GM10266 (cell line): ENCODE measurements at regions not wholly inside any gene's neighbourhood (a gene's known extent, or its start where the extent isn't known, plus 50 kb on each side); places are given as distances from the start of the nearest gene placed in this dataset.

Experiments used
- DNase-seq: peaks from one replicate; pipeline ENCODE4 v3.0.0; 2012; ENCODE audit errors: extremely low spot score
- TF ChIP-seq, protein P1 (sequence below): IDR thresholded peaks from 2 replicates; pipeline ENCODE4 v1.5.1; 2012; ENCODE audit warnings: mild to moderate bottlenecking, low read depth; ENCODE audit not compliant: control insufficient read depth, insufficient read depth; ENCODE audit errors: missing control alignments

DNA sequence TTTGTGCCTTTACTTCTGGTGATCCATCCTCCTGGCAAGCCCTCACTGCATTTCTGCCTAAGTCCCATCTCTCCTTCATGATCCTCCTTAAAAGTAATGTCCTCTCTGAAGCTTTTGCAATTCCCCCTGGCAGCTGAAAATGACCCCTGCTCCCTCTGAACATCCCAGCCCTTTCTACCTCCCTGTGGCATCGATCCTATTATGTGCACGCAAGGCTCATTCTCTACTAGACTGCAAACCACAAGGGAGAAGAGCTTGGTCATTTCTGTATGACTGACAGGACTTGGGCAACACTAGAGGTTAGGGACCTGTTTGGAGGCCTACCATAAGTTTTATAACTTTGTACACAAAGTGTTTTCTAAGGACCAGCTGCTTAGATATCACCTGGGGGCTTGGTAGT lies 50.8 kb upstream of the RAP2C start:
- DNase-seq = no peak

More for the DNA sequence above, 50.8 kb upstream of the RAP2C start:
- TF ChIP-seq, protein P1, sequence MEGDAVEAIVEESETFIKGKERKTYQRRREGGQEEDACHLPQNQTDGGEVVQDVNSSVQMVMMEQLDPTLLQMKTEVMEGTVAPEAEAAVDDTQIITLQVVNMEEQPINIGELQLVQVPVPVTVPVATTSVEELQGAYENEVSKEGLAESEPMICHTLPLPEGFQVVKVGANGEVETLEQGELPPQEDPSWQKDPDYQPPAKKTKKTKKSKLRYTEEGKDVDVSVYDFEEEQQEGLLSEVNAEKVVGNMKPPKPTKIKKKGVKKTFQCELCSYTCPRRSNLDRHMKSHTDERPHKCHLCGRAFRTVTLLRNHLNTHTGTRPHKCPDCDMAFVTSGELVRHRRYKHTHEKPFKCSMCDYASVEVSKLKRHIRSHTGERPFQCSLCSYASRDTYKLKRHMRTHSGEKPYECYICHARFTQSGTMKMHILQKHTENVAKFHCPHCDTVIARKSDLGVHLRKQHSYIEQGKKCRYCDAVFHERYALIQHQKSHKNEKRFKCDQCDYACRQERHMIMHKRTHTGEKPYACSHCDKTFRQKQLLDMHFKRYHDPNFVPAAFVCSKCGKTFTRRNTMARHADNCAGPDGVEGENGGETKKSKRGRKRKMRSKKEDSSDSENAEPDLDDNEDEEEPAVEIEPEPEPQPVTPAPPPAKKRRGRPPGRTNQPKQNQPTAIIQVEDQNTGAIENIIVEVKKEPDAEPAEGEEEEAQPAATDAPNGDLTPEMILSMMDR = no peak
